Rectal smooth muscle tissue (tissue), 1 donor: ENCODE measurements at regions not wholly inside any gene's neighbourhood (a gene's known extent, or its start where the extent isn't known, plus 50 kb on each side); places are given as distances from the start of the nearest gene placed in this dataset.
"Not testable (repeated sequence)": the region's sequence is repeated elsewhere in the genome, so short reads cannot be mapped to it uniquely, and the experiment has no call there.

Experiments used
- H3K27ac ChIP-seq: one replicate; pipeline ENCODE4 v1.7.0; 2013; ENCODE audit warnings: low read depth, low read length, inconsistent platforms
- H3K27me3 ChIP-seq: one replicate; pipeline ENCODE4 v1.7.0; 2013; ENCODE audit warnings: low read length; ENCODE audit not compliant: control insufficient read depth, insufficient read depth
- H3K36me3 ChIP-seq: one replicate; pipeline ENCODE4 v1.7.0; 2013; ENCODE audit warnings: low read length; ENCODE audit not compliant: control insufficient read depth, insufficient read depth
- H3K4me1 ChIP-seq: one replicate; pipeline ENCODE4 v1.7.0; 2013; ENCODE audit warnings: low read length; ENCODE audit not compliant: control insufficient read depth, insufficient read depth
- H3K4me3 ChIP-seq: one replicate; pipeline ENCODE4 v1.7.0; 2013; ENCODE audit warnings: low read length
- H3K9ac ChIP-seq: one replicate; pipeline ENCODE4 v1.7.0; 2013; ENCODE audit warnings: low read length

- H3K4me1 ChIP-seq: no peaks in the 10 kb centered on the region
- no peak overlapping the region for H3K9ac ChIP-seq
- no peaks in the 10 kb centered on the region for H3K36me3 ChIP-seq
- H3K27ac ChIP-seq: no peak overlapping the region
- H3K4me3 ChIP-seq: no peak overlapping the region
- H3K27me3 ChIP-seq: no peaks in the 10 kb centered on the region
Observed at GRCh38 chr14:27267876-27268275, 670.0 kb upstream of the NOVA1 start.

DNA sequence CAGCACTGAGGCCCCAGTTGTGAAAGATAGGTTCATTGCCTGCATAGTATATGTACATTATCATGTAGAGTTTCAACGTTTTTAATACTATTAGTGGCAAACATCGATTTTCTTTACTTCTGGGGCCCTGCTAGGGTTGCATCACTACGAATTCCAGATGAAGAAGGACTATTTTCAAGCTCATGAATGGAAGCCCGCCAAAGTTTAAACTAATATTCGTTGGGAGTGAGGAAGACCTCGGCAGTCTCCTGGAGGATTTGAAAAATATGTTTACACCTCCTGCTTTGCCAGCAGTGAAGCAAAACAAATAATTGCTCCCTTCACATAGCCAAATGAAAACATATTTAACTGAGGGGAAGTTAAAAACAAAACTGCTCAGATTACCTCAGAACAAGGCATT is 672.9 kb upstream of the NOVA1 start:
- no peaks in the 10 kb centered on the region for H3K4me1 ChIP-seq
- no peak overlapping the region for H3K4me3 ChIP-seq
- no peaks in the 10 kb centered on the region for H3K27me3 ChIP-seq
- no peak overlapping the region for H3K9ac ChIP-seq
- no peaks in the 10 kb centered on the region for H3K36me3 ChIP-seq
- no peak overlapping the region for H3K27ac ChIP-seq

DNA sequence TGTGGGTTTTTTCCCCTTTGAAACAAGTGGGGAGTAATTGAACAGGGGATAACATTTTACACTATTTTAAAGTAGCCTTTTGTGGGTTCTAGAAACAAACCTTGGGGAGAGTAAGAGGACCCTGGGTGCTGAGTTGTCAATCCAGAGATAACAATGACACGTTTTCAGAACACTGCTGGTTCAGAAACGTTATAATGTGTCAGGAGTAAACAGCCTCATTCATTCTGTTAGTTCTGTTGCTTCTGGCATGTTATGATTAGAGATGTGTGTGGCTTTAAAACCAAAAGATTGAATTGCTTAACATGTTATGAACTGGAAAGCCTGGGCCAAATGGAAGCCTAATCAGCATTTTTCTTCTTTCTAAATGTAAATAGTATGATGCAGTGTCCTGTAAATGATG is 680.5 kb upstream of the NOVA1 start:
- H3K9ac ChIP-seq: no peak overlapping the region
- H3K27me3 ChIP-seq: no peaks in the 10 kb centered on the region
- H3K4me1 ChIP-seq: no peaks in the 10 kb centered on the region
- no peak overlapping the region for H3K4me3 ChIP-seq
- no peaks in the 10 kb centered on the region for H3K36me3 ChIP-seq
- no peak overlapping the region for H3K27ac ChIP-seq

- no peaks in the 10 kb centered on the region for H3K36me3 ChIP-seq
- H3K27me3 ChIP-seq: no peaks in the 10 kb centered on the region
- H3K9ac ChIP-seq: no peak overlapping the region
- no peak overlapping the region for H3K4me3 ChIP-seq
- H3K4me1 ChIP-seq: no peaks in the 10 kb centered on the region
- no peak overlapping the region for H3K27ac ChIP-seq
Observed at GRCh38 chr14:27305441-27305945, 707.7 kb upstream of the NOVA1 start.

GRCh38 chr14:27312730-27313129 is 714.9 kb upstream of the NOVA1 start:
- H3K27me3 ChIP-seq, H3K36me3 ChIP-seq, H3K27ac ChIP-seq, H3K4me1 ChIP-seq, H3K4me3 ChIP-seq, H3K9ac ChIP-seq: not testable (repeated sequence)

GRCh38 chr14:27314231-27314630 is 716.4 kb upstream of the NOVA1 start:
- no peaks in the 10 kb centered on the region for H3K4me1 ChIP-seq
- no peak overlapping the region for H3K4me3 ChIP-seq
- no peak overlapping the region for H3K27ac ChIP-seq
- no peaks in the 10 kb centered on the region for H3K27me3 ChIP-seq
- no peaks in the 10 kb centered on the region for H3K36me3 ChIP-seq
- no peak overlapping the region for H3K9ac ChIP-seq

- H3K27ac ChIP-seq: no peak overlapping the region
Observed at GRCh38 chr14:27315477-27315876, 717.6 kb upstream of the NOVA1 start.

DNA sequence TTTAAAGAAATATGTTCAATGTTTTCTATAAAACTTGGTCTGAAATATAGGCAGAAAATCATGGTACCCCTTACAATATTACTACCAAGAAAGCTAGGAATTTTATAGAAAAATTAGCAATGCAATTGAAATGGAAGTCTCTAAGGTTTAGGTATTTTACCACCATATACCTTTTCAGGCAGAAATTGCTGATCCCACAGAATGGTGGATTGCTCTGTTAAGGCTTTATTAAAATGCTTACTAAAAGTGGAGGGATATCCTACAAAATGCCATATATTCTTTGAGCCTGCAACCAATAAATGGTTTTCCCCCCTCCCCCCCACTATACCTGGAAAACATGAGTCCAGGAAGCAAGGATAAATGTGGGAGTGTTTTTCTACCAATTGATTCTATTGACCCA is 718.1 kb upstream of the NOVA1 start:
- Histone ChIP-seq H3K4me3 (no peak overlapping the region), H3K4me1 (no peaks in the 10 kb centered on the region)

More at GRCh38 chr14:27315477-27315876, 717.6 kb upstream of the NOVA1 start:
- Histone ChIP-seq H3K27me3 (no peaks in the 10 kb centered on the region), H3K36me3 (no peaks in the 10 kb centered on the region), H3K9ac (no peak overlapping the region), H3K4me3 (no peak overlapping the region), H3K4me1 (no peaks in the 10 kb centered on the region)

GRCh38 chr14:27318774-27319420 is 721.1 kb upstream of the NOVA1 start:
- no peak overlapping the region for H3K4me3 ChIP-seq
- no peak overlapping the region for H3K27ac ChIP-seq
- no peaks in the 10 kb centered on the region for H3K36me3 ChIP-seq
- H3K9ac ChIP-seq: no peak overlapping the region
- H3K4me1 ChIP-seq: no peaks in the 10 kb centered on the region
- H3K27me3 ChIP-seq: no peaks in the 10 kb centered on the region

More for the DNA sequence above, 718.1 kb upstream of the NOVA1 start:
- no peaks in the 10 kb centered on the region for H3K27me3 ChIP-seq
- H3K27ac ChIP-seq: no peak overlapping the region
- H3K36me3 ChIP-seq: no peaks in the 10 kb centered on the region
- no peak overlapping the region for H3K9ac ChIP-seq

DNA sequence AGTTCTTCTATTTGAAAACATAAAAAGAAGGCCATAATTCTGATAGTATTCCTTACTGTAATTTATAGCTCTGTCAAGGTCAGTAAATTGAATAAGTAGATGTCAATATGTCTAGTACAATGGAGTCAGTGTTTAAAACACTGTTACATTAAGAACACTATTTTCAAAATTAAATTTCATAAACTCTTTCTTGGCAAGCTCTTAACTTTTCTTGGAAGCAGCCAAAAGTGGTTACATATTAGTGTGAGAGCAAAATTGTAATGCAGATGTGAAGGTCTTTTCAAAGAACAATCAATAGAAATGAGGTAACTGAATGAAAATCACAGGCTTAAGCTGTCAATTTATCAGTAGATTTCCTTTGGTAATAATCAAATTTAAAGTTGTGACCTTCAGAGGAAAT is 722.4 kb upstream of the NOVA1 start:
- Histone ChIP-seq H3K9ac (no peak overlapping the region), H3K4me1 (no peaks in the 10 kb centered on the region), H3K27me3 (no peaks in the 10 kb centered on the region), H3K27ac (no peak overlapping the region), H3K36me3 (no peaks in the 10 kb centered on the region), H3K4me3 (no peak overlapping the region)

- no peak overlapping the region for H3K9ac ChIP-seq
- no peak overlapping the region for H3K4me3 ChIP-seq
- H3K27ac ChIP-seq: no peak overlapping the region
- H3K27me3 ChIP-seq: no peaks in the 10 kb centered on the region
- H3K36me3 ChIP-seq: no peaks in the 10 kb centered on the region
- H3K4me1 ChIP-seq: no peaks in the 10 kb centered on the region
Observed at GRCh38 chr14:27327095-27327494, 729.3 kb upstream of the NOVA1 start.

DNA sequence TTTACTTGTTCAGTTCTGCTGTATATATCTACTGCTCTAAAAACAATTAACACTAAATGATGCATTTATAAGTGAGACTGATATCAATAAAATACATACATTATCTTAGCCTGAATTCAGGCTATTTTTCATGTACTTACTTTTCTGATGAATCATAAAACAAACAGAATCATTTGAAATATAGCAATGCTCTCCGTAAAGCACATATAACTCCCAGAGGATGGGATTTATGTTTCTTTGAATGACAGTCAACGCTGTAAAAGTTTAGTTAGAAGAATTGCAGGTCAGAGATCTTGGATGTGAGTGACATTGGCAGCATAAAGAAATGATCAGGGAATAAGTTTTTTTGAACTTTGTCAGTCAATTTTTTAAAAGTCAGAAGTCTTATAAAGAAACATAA is 740.2 kb upstream of the NOVA1 start:
- no peak overlapping the region for H3K9ac ChIP-seq
- H3K27ac ChIP-seq: no peak overlapping the region
- H3K36me3 ChIP-seq: no peaks in the 10 kb centered on the region
- no peak overlapping the region for H3K4me3 ChIP-seq
- H3K4me1 ChIP-seq: no peaks in the 10 kb centered on the region
- no peaks in the 10 kb centered on the region for H3K27me3 ChIP-seq

DNA sequence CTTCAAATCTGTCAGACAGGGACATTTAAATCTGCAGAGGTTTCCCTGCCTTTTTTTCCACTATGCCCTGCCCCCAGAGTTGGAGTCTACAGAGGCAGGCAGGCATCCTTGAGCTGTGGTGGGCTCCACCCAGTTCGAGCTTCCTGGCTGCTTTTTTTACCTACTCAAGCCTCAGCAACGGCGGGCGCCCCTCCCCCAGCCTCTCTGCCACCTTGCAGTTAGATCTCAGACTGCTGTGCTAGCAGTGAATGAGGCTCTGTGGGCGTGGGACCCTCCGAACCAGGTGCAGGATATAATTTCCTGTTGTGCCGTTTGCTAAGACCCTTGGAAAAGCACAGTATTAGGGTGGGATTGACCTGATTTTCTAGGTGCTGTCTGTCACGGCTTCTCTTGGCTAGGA is 765.2 kb upstream of the NOVA1 start:
- not testable (repeated sequence) for H3K27ac ChIP-seq, H3K4me3 ChIP-seq, H3K4me1 ChIP-seq, H3K36me3 ChIP-seq, H3K27me3 ChIP-seq, H3K9ac ChIP-seq
